Stimulated activated CD8-positive, alpha-beta memory T cell treated with anti-CD3 and anti-CD28 coated beads, Interleukin-2, amount 100 ng/mL, for 1 hour (primary cell): ENCODE measurements at regions not wholly inside any gene's neighbourhood (a gene's known extent, or its start where the extent isn't known, plus 50 kb on each side); places are given as distances from the start of the nearest gene placed in this dataset.
"Not testable (repeated sequence)": the region's sequence is repeated elsewhere in the genome, so short reads cannot be mapped to it uniquely, and the experiment has no call there.

Experiments used
- DNase-seq, 2 donors: peaks; one replicate each; pipeline ENCODE4 v3.0.0-alpha.2; 2020; ENCODE audit warnings: low read depth in 2 of 2

DNA sequence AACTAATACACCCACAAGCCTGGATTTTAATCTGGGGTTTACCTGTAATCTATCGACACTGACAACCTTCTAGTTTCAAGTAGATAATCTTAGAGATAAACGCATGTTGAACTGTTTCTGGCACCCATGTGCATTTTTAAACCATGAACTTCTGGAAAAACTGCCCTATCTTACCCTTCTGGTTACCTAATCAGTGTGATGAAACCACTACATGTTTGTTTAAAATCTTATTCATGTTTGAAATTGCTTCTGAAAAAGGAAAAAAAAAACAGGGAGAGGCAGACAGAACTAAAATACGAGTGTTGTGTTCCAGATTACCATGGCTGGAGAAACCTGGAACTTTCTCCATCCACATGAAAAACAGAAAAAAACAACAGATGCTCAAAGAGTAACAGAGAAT, 139.3 kb downstream of the MID1IP1 start:
- no peak for DNase-seq

DNA sequence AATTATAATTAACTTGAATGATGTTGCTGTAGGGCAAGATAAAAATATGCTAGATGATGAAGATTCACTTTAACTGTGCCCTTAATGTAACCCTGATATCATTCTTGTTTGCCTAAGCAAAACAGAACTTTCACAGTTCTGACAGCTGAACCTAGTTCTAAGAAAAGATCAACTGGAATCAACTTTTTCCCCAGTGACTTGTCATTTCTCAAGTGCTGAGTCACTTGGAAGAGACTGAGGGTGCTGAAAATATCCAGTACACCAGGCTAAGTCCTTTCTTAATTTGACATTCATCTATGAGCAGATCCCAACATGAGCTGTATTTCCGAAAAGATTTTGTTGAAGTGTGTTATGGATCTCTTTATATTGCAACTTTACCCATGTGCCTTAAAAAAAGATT, 140.4 kb downstream of the MID1IP1 start:
- no peak for DNase-seq

DNA sequence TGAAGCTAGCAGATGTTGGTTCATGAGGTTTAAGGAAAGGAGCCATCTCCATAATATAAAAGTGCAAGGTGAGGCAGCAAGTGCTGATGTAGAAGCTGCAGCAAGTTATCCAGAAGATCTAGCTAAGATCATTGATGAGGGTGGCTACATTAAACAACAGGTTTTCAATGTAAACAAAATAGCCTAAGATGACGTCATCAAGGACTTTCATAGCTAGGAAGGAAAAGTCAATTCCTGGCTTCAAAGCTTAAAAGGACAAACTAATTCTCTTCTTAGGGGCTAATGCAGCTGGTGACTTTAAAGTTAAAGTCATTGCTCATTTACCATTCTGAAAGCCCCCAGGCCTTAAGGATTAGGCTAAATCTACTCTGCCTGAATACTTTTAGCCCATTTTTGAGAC, 141.9 kb downstream of the MID1IP1 start:
- DNase-seq, result no peak

GRCh38 chrX:38948046-38948445, 146.8 kb downstream of the MID1IP1 start:
- DNase-seq, result no peak

DNA sequence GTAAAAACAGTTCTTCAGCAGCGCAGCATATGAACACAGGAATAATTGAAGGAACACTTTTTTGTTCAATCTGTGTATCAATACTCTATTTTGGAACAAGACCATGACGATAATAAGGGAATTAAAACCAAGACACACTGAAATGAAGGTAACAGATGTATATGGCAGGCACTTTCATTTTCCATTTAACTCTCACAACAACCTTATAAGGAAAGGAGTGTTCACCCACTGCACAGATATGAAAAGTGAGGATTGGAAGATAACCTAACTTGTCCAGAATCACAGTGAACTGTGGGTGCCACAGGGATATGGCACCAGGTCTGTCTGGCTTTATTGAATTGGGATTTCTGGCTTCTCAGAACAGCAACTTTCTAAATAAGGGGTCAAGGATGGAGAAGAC, 153.3 kb downstream of the MID1IP1 start:
- DNase-seq, result no peak

DNA sequence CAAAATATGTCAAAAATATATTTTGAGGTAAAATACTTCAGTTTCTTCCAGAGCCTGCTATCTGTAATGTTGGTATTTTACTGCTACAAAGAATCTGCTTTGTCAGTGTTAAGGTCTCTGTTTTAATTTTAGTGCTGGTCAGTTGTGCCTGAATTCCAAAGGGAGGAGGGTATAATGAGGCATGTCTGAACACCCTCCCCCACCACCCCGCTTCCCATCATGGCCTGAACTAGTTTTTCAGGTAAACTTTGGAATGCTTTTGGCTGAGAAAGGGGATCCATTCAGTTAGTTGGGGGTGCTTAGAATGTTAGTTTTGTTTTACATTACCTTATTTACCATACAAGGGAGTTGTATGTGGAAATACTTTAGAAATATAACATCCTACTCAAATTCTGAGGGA, 158.5 kb downstream of the MID1IP1 start:
- DNase-seq, result no peak

- no peak for DNase-seq
Observed at GRCh38 chrX:38960137-38960536, 158.9 kb downstream of the MID1IP1 start.

GRCh38 chrX:38961936-38962335, 160.7 kb downstream of the MID1IP1 start:
- DNase-seq, result no peak

DNA sequence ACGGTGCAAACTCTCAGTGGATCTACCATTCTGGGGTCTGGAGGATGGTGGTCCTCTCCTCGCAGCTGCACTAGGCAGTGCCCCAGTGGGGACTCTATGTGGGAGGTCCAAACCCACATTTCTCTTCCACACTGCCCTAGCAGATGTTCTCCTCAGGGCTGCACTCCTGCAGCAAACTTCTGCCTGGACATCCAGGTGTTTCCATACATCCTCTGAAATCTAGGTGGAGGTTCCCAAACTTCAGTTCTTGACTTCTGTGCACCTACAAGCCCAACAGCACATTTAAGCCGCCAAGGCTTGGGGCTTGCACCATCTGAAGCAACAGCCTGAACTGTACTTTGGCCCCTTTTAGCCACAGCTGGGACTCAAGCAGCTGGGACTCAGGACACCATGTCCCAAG, 162.0 kb downstream of the MID1IP1 start:
- DNase-seq, result not testable (repeated sequence)

DNA sequence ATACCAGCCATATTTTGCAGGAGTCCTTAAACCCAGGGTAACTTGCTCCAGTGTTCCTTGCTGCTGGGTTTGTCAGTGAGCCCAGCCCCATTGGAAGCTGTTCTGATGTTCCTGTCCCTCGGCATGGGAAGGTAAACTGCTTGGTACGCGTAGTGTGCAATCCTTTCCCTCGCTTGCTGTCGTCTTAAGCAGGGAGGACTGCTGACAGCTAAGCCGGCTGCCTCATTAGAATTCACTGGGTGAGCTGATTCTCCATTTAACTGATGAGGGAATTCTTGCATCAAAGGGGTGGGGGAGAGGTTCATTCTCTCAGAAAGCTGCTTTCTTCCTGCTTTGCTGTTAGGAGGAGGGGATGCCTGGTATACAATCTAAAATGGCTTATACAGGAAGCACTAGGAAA, 164.6 kb downstream of the MID1IP1 start:
- no peak for DNase-seq

DNA sequence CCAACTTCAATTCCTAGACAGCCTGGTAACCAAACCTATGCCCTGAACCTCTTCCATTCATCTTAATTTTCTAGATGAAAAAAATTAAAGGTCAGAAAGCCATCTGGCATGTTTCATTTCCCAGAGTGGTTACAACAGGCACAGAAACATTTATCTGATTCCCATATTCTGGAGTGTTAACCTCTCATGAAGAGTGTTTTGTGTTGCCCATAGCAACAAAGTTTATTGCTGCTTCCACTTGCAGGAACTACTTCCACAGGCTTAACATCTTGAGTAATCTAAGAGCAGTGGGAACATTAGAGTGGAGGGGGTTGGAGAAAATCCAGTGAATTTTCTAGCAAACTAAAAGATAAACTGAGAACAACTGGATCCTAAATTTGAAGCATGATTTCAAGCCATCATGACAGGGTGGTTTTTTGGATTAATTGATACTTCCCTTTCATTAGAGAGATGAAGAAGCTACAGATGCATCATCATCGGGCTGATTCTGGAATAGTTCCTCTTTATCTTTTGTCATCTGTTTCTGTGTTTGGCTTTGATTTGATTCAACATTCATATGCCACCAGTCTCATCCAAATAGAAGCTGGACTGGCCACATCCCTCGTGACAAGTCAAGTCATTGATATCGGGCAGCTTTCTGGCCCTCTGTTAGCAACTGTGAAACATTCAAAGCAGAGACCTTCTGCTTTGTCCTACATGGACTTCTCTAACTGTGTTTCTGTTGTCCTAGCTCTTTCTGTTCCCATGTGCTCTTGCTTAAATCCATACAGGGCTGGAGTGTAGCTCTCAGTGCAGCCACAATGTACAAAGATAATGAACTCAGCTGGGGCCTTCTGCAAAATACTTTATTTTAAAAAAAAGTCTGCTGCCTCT, 167.3 kb downstream of the MID1IP1 start:
- no peak for DNase-seq

GRCh38 chrX:38970074-38970473, 168.8 kb downstream of the MID1IP1 start:
- no peak for DNase-seq

- no peak for DNase-seq
Observed at GRCh38 chrX:38970845-38971244, 169.6 kb downstream of the MID1IP1 start.

- no peak for DNase-seq
Observed at GRCh38 chrX:38973322-38973721, 172.1 kb downstream of the MID1IP1 start.

DNA sequence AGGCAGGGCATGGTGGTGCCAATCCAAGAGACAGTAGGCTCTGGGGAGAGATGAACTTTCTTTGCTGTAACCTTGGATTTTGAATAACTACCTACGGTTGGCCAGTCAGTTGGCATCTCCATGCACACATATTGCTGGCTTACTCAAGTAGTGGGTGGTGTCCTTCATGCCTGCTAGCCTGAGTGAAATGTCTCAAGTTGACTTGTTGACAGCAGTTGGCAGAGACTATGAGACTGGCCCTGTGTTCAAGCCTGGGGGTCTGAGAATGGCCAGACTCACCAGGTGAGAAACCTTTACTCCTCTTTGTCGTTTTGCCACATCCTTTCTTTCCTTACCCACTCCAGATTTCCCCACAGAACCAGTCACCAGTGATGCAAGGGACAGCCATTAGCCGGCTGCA, 173.3 kb downstream of the MID1IP1 start:
- DNase-seq, result no peak

DNA sequence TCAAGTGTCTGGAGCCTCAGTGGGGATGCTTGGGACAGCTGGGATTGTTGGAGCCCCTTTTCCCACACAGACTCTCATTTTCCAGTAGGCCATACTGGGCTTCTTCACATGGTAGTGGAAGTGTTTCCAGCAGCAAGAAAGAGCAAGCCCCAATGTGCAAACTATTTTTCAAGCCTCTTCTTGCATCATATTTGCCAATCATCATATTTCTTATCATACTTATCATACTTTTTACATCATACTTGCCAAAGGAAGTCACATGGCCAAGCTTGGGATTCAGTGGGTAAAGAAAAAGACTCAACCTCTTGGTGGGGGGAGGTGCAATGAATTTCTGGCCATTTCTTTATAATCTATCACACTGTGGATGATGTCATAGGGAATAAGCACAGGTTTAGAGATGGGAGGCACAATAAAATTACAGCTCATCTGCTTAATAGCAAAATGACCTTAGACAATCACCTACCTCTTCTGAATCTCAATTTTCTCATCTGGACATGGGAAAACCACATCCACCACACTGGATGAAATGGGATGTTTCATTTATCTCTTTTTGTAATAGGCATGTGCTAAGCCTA, 174.2 kb downstream of the MID1IP1 start:
- DNase-seq, result no peak

GRCh38 chrX:38982370-38982769, 181.1 kb downstream of the MID1IP1 start:
- no peak for DNase-seq

GRCh38 chrX:38982843-38983242, 181.6 kb downstream of the MID1IP1 start:
- no peak for DNase-seq

DNA sequence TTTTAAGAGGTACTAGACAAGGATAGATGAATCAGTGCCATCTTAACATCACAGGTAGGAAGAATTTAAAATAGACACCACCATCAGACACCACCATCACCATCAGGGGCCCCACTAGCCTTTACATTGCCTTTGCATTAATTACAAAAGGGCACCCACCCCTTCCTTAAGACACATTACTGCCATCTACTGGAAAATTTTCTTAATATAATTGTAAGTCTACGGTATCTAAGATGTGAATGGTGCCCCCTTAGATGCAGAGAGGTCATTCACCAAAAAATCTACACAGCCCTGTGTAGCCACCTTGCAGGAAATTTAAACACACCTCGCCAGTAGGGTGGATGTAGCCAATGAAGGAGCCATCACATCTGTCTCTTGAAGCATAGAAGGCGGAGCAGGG, 184.1 kb downstream of the MID1IP1 start:
- no peak for DNase-seq

- DNase-seq, result no peak
Observed at GRCh38 chrX:38985945-38986344, 184.7 kb downstream of the MID1IP1 start.

DNA sequence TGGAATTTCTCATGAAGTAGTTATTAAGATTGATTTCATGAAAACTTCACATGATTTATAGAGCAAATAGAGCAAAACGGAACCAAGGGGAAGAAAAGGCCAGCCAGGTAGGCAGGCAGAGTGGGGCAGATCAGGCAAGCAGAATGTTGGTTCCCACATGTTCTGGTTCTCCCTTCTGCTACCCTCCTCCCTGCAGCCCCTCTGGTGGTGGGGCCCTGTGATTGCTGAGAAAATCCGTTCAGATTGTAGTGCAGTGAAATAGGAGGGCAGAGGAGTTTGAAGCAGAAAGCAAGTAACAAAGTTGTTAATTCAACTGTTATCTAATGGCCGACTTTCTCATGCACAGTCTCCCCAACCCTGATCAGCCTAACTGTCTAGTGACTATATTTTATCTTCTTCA, 185.3 kb downstream of the MID1IP1 start:
- no peak for DNase-seq

GRCh38 chrX:38987198-38987651, 186.0 kb downstream of the MID1IP1 start:
- no peak for DNase-seq

- no peak for DNase-seq
Observed at GRCh38 chrX:38988301-38988700, 187.0 kb downstream of the MID1IP1 start.
